Glutamatergic neuron (in vitro differentiated cells): ENCODE measurements at regions not wholly inside any gene's neighbourhood (a gene's known extent, or its start where the extent isn't known, plus 50 kb on each side); places are given as distances from the start of the nearest gene placed in this dataset.

Source experiments
- DNase-seq: peaks from one replicate; pipeline ENCODE4 v3.0.0; 2022
- H3K27ac Mint-ChIP-seq: one replicate; pipeline ENCODE4 v1.8.0; 2020; ENCODE audit warnings: mild to moderate bottlenecking, mixed read lengths, inconsistent platforms; ENCODE audit not compliant: unreplicated experiment
- H3K27me3 Mint-ChIP-seq: one replicate; pipeline ENCODE4 v1.8.0; 2020; ENCODE audit warnings: mild to moderate bottlenecking, moderate library complexity, mixed read lengths, inconsistent platforms; ENCODE audit not compliant: unreplicated experiment
- H3K36me3 Mint-ChIP-seq: one replicate; pipeline ENCODE4 v1.8.0; 2020; ENCODE audit warnings: mild to moderate bottlenecking, mixed read lengths, inconsistent platforms; ENCODE audit not compliant: unreplicated experiment
- H3K4me1 Mint-ChIP-seq: one replicate; pipeline ENCODE4 v1.8.0; 2020; ENCODE audit warnings: mild to moderate bottlenecking, low read depth, mixed read lengths, inconsistent platforms; ENCODE audit not compliant: unreplicated experiment
- H3K4me3 Mint-ChIP-seq: one replicate; pipeline ENCODE4 v1.8.0; 2020; ENCODE audit warnings: mild to moderate bottlenecking, mixed read lengths, inconsistent platforms; ENCODE audit not compliant: unreplicated experiment
- H3K9me3 Mint-ChIP-seq: one replicate; pipeline ENCODE4 v1.8.0; 2020; ENCODE audit warnings: mild to moderate bottlenecking, moderate library complexity, mixed read lengths, inconsistent platforms; ENCODE audit not compliant: unreplicated experiment
- CTCF ChIP-seq: fragments of 200-600 bp; sonication (generic); IDR thresholded peaks from one replicate; pipeline ENCODE4 v1.5.0; 2021; ENCODE audit not compliant: partially characterized antibody, unreplicated experiment

- DNase-seq, result no peak
- Mint-ChIP-seq H3K36me3 (peaks cover 18% of the 10 kb centered on the region), H3K27me3 (peaks cover 18% of the 10 kb centered on the region), H3K9me3 (peaks cover 16% of the 10 kb centered on the region), H3K4me1 (peaks cover 15% of the 10 kb centered on the region), H3K27ac (no peak overlapping the region), H3K4me3 (no peak overlapping the region)
- TF ChIP-seq CTCF, result no peak
Measured at GRCh38 chr13:111953546-111954178, 113.3 kb upstream of the SOX1 start.

DNA sequence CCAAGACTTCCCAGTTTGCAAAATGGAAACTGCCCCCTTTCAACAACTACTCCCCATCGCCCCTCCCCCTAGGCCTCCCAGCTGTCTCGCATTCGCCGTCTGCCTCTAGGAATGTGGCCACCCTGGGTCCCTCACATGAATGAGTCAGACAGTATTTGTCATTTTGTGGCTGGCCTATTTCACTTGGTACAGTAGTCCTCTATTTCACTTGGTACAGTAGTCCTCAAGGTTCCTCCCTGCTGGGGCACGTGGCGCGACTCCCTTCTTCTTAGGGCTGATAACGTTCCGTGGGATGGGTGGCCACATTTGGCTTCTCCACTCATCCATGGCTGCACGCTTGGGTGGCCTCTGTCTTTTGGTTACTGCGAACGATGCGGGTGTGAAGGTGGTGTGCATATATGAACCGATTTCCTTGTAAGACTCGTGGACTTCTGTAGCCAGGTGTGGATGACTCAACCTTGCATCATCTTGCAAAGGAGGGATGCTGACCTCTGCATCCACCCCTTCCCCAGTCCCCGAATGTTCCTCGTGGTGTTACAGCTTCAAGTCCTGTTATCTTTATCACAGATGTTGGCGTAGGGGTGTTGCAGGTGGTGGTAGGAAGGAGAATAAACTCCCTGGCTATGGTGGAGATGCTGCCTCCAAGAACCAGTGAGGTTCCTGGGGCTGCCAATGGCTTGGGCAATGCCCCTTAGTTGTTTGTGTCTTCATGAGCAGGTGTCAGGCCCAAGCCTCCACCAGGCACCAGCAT, 112.1 kb upstream of the SOX1 start:
- H3K9me3 Mint-ChIP-seq, result peaks cover 16% of the 10 kb centered on the region
- H3K4me1 Mint-ChIP-seq, result peaks cover 15% of the 10 kb centered on the region
- H3K36me3 Mint-ChIP-seq, result peaks cover 13% of the 10 kb centered on the region
- H3K4me3 Mint-ChIP-seq, result no peak overlapping the region
- DNase-seq, result no peak
- TF ChIP-seq CTCF, result no peak
- no peak overlapping the region for H3K27ac Mint-ChIP-seq
- H3K27me3 Mint-ChIP-seq, result peaks cover 16% of the 10 kb centered on the region

- DNase-seq, result no peak
- peaks cover 12% of the 10 kb centered on the region for H3K36me3 Mint-ChIP-seq
- peaks cover 15% of the 10 kb centered on the region for H3K4me1 Mint-ChIP-seq
- H3K9me3 Mint-ChIP-seq, result peaks cover 16% of the 10 kb centered on the region
- H3K27ac Mint-ChIP-seq, result no peak overlapping the region
- peaks cover 16% of the 10 kb centered on the region for H3K27me3 Mint-ChIP-seq
- no peak for TF ChIP-seq CTCF
- H3K4me3 Mint-ChIP-seq, result no peak overlapping the region
Measured at GRCh38 chr13:111955412-111956065, 111.4 kb upstream of the SOX1 start.

DNA sequence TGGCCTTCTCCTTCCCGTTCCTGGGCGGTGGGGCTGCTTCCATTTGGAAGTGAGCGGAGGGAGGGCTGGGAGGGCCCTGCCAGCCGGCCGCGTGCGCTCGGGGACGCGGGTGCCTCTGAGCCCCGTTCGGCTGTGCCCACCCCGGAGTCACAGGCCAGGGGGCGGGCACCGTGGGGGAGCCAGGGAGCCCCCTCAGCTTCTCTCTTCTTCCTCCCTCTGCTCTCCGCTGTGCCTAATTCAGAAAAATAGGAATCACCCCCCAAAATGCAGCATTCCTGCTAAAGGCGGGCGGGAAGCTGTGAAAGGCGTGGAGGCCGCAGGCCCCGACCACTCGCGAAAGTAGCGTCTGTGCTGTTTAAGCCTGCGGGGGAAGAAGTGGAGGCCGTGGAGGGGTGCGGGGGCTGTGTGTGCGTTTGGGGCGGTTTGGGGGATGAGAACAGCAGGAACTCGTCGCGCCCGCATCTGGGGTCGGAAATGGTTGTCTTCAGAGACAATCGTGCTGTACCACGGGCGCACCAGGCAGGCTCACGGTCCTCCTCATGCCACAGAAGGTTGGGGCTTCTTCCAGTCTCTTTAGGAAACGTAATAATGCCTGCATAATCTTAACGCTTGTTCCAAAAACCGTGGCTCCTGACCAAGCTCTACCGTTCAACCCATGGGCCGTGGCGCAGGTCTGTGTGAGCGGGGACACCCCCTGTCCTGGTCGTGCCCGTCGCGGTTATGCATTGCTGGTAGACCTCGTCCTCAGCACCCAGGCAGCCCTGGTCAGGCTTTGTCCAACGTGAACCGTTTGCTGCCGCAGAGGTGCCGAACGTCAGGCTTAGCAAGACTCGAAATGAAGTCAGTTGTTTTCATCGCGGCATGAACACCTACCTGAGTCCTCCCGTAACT, 110.4 kb upstream of the SOX1 start:
- Mint-ChIP-seq H3K36me3 (peaks cover 5% of the 10 kb centered on the region), H3K27ac (no peak overlapping the region), H3K4me1 (peaks cover 15% of the 10 kb centered on the region), H3K4me3 (no peak overlapping the region), H3K9me3 (peaks cover 10% of the 10 kb centered on the region), H3K27me3 (peaks cover 14% of the 10 kb centered on the region)
- DNase-seq, result no peak
- no peak for TF ChIP-seq CTCF
